ENCODE measurements at regions not wholly inside any gene's neighbourhood (a gene's known extent, or its start where the extent isn't known, plus 50 kb on each side); places are given as distances from the start of the nearest gene placed in this dataset.

- DNase-seq (ENCODE audit: extremely low spot score), result no peak
- POLR2A ChIA-PET, result no interaction called here
- CTCF ChIA-PET, result no interaction called here
- TF ChIP-seq, protein P1, sequence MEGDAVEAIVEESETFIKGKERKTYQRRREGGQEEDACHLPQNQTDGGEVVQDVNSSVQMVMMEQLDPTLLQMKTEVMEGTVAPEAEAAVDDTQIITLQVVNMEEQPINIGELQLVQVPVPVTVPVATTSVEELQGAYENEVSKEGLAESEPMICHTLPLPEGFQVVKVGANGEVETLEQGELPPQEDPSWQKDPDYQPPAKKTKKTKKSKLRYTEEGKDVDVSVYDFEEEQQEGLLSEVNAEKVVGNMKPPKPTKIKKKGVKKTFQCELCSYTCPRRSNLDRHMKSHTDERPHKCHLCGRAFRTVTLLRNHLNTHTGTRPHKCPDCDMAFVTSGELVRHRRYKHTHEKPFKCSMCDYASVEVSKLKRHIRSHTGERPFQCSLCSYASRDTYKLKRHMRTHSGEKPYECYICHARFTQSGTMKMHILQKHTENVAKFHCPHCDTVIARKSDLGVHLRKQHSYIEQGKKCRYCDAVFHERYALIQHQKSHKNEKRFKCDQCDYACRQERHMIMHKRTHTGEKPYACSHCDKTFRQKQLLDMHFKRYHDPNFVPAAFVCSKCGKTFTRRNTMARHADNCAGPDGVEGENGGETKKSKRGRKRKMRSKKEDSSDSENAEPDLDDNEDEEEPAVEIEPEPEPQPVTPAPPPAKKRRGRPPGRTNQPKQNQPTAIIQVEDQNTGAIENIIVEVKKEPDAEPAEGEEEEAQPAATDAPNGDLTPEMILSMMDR (IDR thresholded peaks at IDR 0.05; ENCODE audit: control extremely low read depth, extremely low read depth, low read depth, missing control alignments), result no peak
Observed at GRCh38 chr13:111977179-111977506, 89.8 kb upstream of the SOX1 start.

DNA sequence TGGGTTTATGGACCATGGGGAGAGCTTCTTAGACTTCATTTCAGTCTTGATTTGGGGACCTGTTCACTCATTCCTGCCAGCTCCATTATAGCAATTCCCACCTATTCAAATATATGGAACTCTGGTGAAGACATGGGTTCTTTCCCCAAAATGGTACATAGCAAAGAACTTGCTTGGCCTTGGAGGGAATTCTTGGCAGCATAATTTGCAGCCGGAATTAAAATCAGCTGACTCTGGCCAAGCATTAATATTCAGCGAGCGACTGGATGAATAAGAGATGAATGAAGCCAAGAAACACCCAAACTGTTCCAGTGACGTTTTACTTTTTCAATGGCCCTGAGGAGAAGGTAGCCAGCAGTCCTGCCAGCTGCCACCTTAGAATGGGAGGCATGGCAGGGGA, 88.4 kb upstream of the SOX1 start:
- ChIA-PET POLR2A (no interaction called here), CTCF (no interaction called here)
- no peak for DNase-seq (ENCODE audit: extremely low spot score)
- TF ChIP-seq, protein P1 (IDR thresholded peaks at IDR 0.05; ENCODE audit: control extremely low read depth, extremely low read depth, low read depth, missing control alignments), result no peak

GRCh38 chr13:111980146-111980929, 86.6 kb upstream of the SOX1 start:
- CTCF ChIA-PET, result no interaction called here
- TF ChIP-seq, protein P1 (IDR thresholded peaks at IDR 0.05; ENCODE audit: control extremely low read depth, extremely low read depth, low read depth, missing control alignments), result no peak
- POLR2A ChIA-PET, result no interaction called here
- DNase-seq (ENCODE audit: extremely low spot score), result no peak

DNA sequence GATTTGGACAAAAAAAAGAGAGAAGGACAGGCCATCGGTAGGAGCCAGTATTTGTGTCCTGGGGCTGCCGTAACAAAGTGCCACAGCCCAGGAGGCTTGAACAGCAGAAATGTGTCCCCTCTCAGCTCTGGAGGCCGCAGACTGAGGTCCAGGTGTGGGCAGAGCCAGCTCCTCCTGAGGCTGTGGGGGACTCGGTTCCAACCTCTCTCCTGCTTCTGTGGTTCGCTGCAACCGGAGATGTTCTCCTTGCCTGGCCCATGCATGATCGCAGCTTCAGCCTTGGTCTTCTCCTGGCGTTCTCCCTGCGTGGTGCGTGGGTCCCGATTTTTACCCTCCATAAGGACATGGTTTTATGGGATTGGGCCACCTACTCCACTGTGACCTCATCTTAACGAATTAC, 85.9 kb upstream of the SOX1 start:
- CTCF ChIA-PET, result no interaction called here

DNA sequence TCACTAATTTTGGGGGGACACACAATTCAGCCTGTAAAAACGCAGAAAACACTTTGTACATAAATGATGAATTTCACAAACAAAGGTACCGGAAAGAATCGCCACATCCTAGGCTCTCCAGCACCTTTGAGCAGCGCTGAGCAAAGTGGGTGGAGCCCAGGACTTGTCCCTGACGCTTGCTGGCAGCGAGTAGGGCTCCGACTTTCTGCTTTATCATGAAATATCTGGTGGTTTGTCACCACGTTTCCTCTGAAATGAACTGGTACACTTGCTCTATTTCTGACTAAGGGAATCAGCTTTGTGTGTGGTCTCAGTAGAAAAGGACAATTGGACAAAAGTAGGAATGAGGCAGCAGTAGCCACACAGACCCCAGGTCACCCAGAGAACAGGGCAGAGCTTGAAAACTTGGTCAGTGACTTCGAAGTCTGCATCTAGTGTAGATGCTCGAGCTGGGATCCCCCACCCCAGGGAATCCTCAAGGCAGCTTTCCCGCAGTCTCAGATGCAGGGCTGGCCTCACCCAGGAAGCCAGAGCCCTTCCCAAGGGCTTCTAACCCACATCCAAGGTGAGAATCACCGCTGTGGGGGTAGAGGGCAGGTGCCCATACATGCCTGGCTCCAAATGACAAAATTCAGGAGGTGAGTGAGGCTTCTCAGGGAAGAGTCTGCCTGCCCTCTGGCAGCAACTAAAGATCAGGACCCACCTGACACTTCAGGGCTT, 85.3 kb upstream of the SOX1 start:
- ChIA-PET CTCF (no interaction called here), POLR2A (no interaction called here)
- DNase-seq (ENCODE audit: extremely low spot score), result no peak
- TF ChIP-seq, protein P1 (IDR thresholded peaks at IDR 0.05; ENCODE audit: control extremely low read depth, extremely low read depth, low read depth, missing control alignments), result no peak

More for the DNA sequence above, 85.9 kb upstream of the SOX1 start:
- DNase-seq (ENCODE audit: extremely low spot score), result no peak
- POLR2A ChIA-PET, result no interaction called here
- TF ChIP-seq, protein P1 (IDR thresholded peaks at IDR 0.05; ENCODE audit: control extremely low read depth, extremely low read depth, low read depth, missing control alignments), result no peak

DNA sequence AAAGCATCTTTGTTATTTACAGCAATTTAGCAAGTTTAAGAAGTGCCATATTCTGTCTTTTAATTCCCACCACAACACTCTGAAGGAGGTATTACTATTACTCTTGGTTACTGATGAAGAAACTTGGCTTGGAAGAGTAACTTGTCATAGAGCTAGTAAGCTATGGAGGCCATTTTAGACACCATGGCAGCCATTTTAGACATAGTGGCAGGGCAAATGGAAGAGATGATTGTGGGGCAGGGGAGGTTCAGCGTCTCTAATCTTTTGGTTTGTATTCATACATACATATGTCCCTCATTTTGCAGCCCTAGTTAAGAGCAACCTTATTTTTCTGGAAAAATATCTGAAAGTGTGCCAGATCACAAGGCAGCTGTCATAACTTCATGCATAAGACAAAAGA, 82.6 kb upstream of the SOX1 start:
- CTCF ChIA-PET, result interaction anchor here (1.0 to 1.7 kb wide), 2 partner anchors 11 to 17 kb away, joined by 3 read pairs; no protein-coding TSS in a partner anchor
- DNase-seq (ENCODE audit: extremely low spot score), result no peak
- TF ChIP-seq, protein P1 (IDR thresholded peaks at IDR 0.05; ENCODE audit: control extremely low read depth, extremely low read depth, low read depth, missing control alignments), result no peak
- POLR2A ChIA-PET, result no interaction called here

All from GM10248 (cell line).